Body of pancreas (tissue), 4 donors: ENCODE measurements at regions not wholly inside any gene's neighbourhood (a gene's known extent, or its start where the extent isn't known, plus 50 kb on each side); places are given as distances from the start of the nearest gene placed in this dataset.

ENCODE experiments used
- ATAC-seq: fragments of 150-250 bp; one replicate; pipeline ENCODE4 v1.9.1; 2016
- DNase-seq, 4 donors: peaks; one replicate each; pipeline ENCODE4 v3.0.0-alpha.2; 2019
- H3K27ac ChIP-seq, 4 donors: fragments of 200-600 bp; sonication (generic); 1 replicate in 3 of 4; 2 replicates in 1 of 4; pipeline versions ENCODE4 v1.5.1 to v1.6.1; 2016 to 2019; ENCODE audit warnings: mild to moderate bottlenecking in 1 of 4, mixed read lengths in 1 of 4, moderate library complexity in 1 of 4
- H3K27me3 ChIP-seq, 2 donors: fragments of 200-600 bp; sonication (generic); one replicate each; pipeline ENCODE4 v1.6.0; 2016; ENCODE audit warnings: mild to moderate bottlenecking in 1 of 2
- H3K36me3 ChIP-seq, 2 donors: fragments of 200-600 bp; sonication (generic); replicated peaks in 1 of 2; 2 replicates each; pipeline ENCODE4 v1.5.1; 2016; ENCODE audit warnings: low read depth in 2 of 2; ENCODE audit not compliant: insufficient read depth in 1 of 2
- H3K4me1 ChIP-seq: fragments of 200-600 bp; sonication (generic); one replicate; pipeline ENCODE4 v1.6.0; 2016
- H3K4me3 ChIP-seq, 2 donors: fragments of 200-600 bp; sonication (generic); 1 replicate in 1 of 2; 2 replicates in 1 of 2; pipeline ENCODE4 v1.5.1; 2016 to 2019
- H3K9me3 ChIP-seq, 3 donors: fragments of 200-600 bp; sonication (generic); 1 replicate in 2 of 3; 2 replicates in 1 of 3; pipeline ENCODE4 v1.5.1; 2016
- POLR2A ChIP-seq, 3 donors: fragments of 450-650 bp; IDR thresholded peaks; one replicate each; pipeline ENCODE4 v1.6.1; 2016; ENCODE audit warnings: antibody characterized with exemption in 3 of 3, mild to moderate bottlenecking in 2 of 3
- WGBS, 2 donors: methylation state at CpG; one replicate each; pipeline ENCODE4 v1.1.5; 2017; 5-methylcytosine and 5-hydroxymethylcytosine counted together
- intact Hi-C: fragments of 100-400 bp; cut with DNase I; formaldehyde crosslinking; loops from one replicate; pipeline ENCODE4 v1.15.1; 2023
- TF ChIP-seq, protein P1 (sequence below), 7 experiments: fragments of 450-650 bp in 4 of 7; fragments of 200-600 bp in 3 of 7; sonication (generic) in 3 of 7; IDR thresholded peaks; one replicate each; pipeline ENCODE4 v1.5.1; 2016 to 2019; ENCODE audit warnings: antibody characterized with exemption in 7 of 7

DNA sequence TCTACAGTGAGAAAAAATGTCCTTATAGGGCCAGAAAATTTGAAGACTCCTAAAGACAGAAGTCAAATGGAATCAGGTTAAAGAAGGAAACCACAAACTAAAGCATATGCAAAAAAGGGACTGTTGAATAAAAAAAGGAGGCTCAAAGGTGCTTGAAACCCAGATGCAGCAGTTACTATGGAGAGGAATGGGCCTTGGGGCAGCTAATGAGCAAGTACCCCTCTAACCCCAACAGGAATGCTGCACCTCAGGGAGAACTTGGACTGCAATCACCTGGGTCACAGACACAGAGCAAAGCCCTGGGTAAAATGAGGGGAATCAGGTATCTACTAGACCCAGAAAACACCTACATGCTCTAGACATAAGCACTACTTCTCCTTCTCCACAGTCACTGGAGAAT, 313.9 kb downstream of the UBE3D start:
- H3K4me1 ChIP-seq: no peaks in the 10 kb centered on the region
- H3K9me3 ChIP-seq: no peaks in the 10 kb centered on the region
- no peak overlapping the region for H3K4me3 ChIP-seq
- TF ChIP-seq, protein P1, sequence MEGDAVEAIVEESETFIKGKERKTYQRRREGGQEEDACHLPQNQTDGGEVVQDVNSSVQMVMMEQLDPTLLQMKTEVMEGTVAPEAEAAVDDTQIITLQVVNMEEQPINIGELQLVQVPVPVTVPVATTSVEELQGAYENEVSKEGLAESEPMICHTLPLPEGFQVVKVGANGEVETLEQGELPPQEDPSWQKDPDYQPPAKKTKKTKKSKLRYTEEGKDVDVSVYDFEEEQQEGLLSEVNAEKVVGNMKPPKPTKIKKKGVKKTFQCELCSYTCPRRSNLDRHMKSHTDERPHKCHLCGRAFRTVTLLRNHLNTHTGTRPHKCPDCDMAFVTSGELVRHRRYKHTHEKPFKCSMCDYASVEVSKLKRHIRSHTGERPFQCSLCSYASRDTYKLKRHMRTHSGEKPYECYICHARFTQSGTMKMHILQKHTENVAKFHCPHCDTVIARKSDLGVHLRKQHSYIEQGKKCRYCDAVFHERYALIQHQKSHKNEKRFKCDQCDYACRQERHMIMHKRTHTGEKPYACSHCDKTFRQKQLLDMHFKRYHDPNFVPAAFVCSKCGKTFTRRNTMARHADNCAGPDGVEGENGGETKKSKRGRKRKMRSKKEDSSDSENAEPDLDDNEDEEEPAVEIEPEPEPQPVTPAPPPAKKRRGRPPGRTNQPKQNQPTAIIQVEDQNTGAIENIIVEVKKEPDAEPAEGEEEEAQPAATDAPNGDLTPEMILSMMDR (IDR thresholded peaks at IDR 0.05): no peak
- TF ChIP-seq POLR2A (IDR thresholded peaks at IDR 0.05): no peak
- H3K27ac ChIP-seq: no peak overlapping the region
- no peaks in the 10 kb centered on the region for H3K36me3 ChIP-seq
- intact Hi-C loops: no loop called here
- ATAC-seq: no peak
- no peaks in the 10 kb centered on the region for H3K27me3 ChIP-seq
- no peak for DNase-seq

DNA sequence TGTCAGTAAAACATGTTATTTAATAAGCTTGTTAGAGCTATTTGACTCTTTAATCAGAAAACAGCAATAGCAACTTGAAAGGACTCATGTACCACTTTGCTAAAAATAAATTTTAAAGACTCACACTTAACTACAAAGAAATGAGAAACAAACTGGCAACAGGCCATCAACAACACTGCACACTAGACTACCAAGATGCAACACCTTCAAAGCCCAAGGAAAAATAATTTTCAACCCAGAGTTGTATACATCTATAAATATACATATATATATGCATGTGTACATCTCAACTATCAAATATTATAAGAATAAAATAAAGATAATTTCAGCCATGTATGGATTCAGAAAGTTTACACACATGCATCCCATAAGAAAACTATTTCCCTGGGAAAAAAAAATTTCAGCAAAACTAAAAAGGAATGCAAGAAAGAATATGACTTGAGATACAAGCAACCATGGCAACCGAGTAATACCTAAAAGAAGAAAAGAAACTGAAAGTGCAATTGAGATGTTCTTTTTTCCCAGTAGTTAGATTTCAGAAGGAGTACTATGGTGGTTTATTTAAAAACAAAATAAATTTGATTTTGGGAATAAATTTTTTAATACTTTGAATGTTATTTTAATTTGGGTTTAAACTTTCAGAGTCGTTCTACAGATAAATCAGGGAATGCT, 303.8 kb downstream of the UBE3D start:
- H3K9me3 ChIP-seq: no peaks in the 10 kb centered on the region
- TF ChIP-seq, protein P1 (IDR thresholded peaks at IDR 0.05): no peak
- no peak for TF ChIP-seq POLR2A (IDR thresholded peaks at IDR 0.05)
- no peak for ATAC-seq

DNA sequence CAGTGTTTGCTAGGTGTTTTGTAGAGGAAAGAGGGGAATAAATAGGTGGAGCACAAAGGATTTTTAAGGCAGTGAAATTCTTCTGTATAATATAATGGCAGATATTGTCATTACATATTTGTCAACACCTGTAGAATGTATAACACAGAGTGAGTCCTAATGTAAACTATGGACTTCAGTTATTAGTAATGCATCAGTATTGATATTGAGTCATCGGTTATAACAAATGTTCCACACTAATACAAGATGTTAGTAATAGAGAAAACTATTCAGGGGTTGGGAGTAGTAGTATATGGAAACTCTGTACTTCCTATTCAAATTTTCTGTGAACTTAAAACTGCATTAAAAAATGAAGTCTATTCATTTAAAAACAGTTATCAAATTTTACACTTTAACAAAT, 299.2 kb downstream of the UBE3D start:
- no peak overlapping the region for H3K4me3 ChIP-seq
- WGBS, 2 donors: 82 to 88% methylated on average over 1 of the region's 1 CpG
- TF ChIP-seq, protein P1 (IDR thresholded peaks at IDR 0.05): no peak
- TF ChIP-seq POLR2A (IDR thresholded peaks at IDR 0.05): no peak
- no peaks in the 10 kb centered on the region for H3K9me3 ChIP-seq
- no peaks in the 10 kb centered on the region for H3K4me1 ChIP-seq
- DNase-seq (no peak), ATAC-seq (no peak)
- intact Hi-C loops: no loop called here
- no peaks in the 10 kb centered on the region for H3K36me3 ChIP-seq
- no peak overlapping the region for H3K27ac ChIP-seq
- H3K27me3 ChIP-seq: no peaks in the 10 kb centered on the region

More for the DNA sequence above, 303.8 kb downstream of the UBE3D start:
- 53 to 69% methylated on average over 2 of the region's 2 CpGs for WGBS, 2 donors
- DNase-seq: no peak
- Histone ChIP-seq H3K36me3 (no peaks in the 10 kb centered on the region), H3K4me3 (no peak overlapping the region), H3K27ac (no peak overlapping the region), H3K27me3 (no peaks in the 10 kb centered on the region), H3K4me1 (no peaks in the 10 kb centered on the region)
- intact Hi-C loops: no loop called here

DNA sequence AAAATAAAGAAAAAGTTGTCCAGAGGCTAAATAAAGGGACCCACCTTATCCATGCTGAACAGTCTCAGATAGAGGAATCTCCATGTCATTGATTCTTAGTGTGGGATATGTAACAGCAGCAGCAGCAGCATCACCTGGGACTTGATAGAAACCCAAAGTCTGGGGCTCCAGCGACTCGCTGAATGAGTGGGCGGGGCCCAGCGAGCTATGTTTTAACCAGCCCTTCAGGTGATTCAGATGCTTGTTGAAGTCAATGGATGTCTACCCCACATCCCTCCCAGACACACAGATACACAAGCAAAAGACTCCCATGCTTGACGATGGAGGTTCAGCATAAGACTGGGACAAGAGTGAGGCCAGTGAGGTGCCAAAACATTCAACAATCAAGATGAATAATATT, 298.6 kb downstream of the UBE3D start:
- TF ChIP-seq POLR2A (IDR thresholded peaks at IDR 0.05): no peak
- TF ChIP-seq, protein P1 (IDR thresholded peaks at IDR 0.05): no peak
- Histone ChIP-seq H3K9me3 (no peaks in the 10 kb centered on the region), H3K4me1 (no peaks in the 10 kb centered on the region), H3K27ac (no peak overlapping the region), H3K27me3 (no peaks in the 10 kb centered on the region), H3K36me3 (no peaks in the 10 kb centered on the region), H3K4me3 (no peak overlapping the region)
- WGBS, 2 donors: 44 to 53% methylated on average over 5 of the region's 5 CpGs
- no peak for ATAC-seq
- intact Hi-C loops: no loop called here
- DNase-seq: no peak

DNA sequence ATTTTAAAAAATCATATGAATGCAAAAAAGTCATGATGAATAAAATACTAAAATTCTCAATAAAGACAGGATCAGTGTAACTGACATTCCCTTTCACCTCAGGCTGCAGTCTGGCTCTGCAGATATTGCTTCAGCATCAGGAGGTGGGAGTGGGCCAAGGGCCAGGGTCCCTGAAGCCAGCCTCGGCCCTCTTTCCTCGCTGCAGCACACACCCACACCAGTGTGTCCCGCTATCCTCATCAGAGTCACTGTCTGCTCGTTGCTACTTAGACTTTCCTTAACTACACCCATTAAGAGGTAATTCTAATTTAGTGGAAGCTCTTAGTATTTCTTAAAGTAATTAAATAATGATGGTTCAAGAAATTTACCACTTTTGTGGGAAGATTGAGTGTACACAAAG, 298.2 kb downstream of the UBE3D start:
- ATAC-seq (no peak), DNase-seq (no peak)
- H3K27me3 ChIP-seq: no peaks in the 10 kb centered on the region
- WGBS, 2 donors: 72 to 79% methylated on average over 4 of the region's 4 CpGs
- no peaks in the 10 kb centered on the region for H3K36me3 ChIP-seq
- H3K4me1 ChIP-seq: no peaks in the 10 kb centered on the region
- no peak overlapping the region for H3K4me3 ChIP-seq
- no peak for TF ChIP-seq POLR2A (IDR thresholded peaks at IDR 0.05)
- TF ChIP-seq, protein P1 (IDR thresholded peaks at IDR 0.05): no peak
- no peak overlapping the region for H3K27ac ChIP-seq
- intact Hi-C loops: no loop called here
- no peaks in the 10 kb centered on the region for H3K9me3 ChIP-seq
